GM21737 (cell line): ENCODE measurements at regions not wholly inside any gene's neighbourhood (a gene's known extent, or its start where the extent isn't known, plus 50 kb on each side); places are given as distances from the start of the nearest gene placed in this dataset.

Source experiments
- ATAC-seq: cut with Tn5 transposase; IDR thresholded peaks from one replicate; pipeline ENCODE4 v1.9.1; 2021; ENCODE audit warnings: mild to moderate bottlenecking, moderate library complexity; ENCODE audit not compliant: unreplicated experiment

- no peak for ATAC-seq
These were observed 96.0 kb upstream of the MAP3K4 start for GRCh38 chr6:160895562-160895961.

- no peak for ATAC-seq
These were observed 91.7 kb upstream of the MAP3K4 start for GRCh38 chr6:160899671-160900430.

GRCh38 chr6:160911949-160912348 is 79.6 kb upstream of the MAP3K4 start:
- no peak for ATAC-seq

- ATAC-seq = no peak
These were observed 79.2 kb upstream of the MAP3K4 start for GRCh38 chr6:160912411-160912810.

GRCh38 chr6:160917572-160917971 is 74.0 kb upstream of the MAP3K4 start:
- no peak for ATAC-seq

GRCh38 chr6:160919723-160920440 is 71.7 kb upstream of the MAP3K4 start:
- ATAC-seq = no peak

- ATAC-seq = no peak
These were observed 70.5 kb upstream of the MAP3K4 start for GRCh38 chr6:160921095-160921494.

- ATAC-seq = no peak
These were observed 65.0 kb upstream of the MAP3K4 start for GRCh38 chr6:160926281-160927276.

GRCh38 chr6:160927416-160927815 is 64.2 kb upstream of the MAP3K4 start:
- no peak for ATAC-seq

GRCh38 chr6:160929361-160929760 is 62.2 kb upstream of the MAP3K4 start:
- ATAC-seq = no peak

- no peak for ATAC-seq
These were observed 61.7 kb upstream of the MAP3K4 start for GRCh38 chr6:160929831-160930230.

- peak; percentile 73 for ATAC-seq
These were observed 60.8 kb upstream of the MAP3K4 start for GRCh38 chr6:160930547-160931377.

GRCh38 chr6:160931378-160932310 is 59.9 kb upstream of the MAP3K4 start:
- no peak for ATAC-seq

GRCh38 chr6:160933256-160933655 is 58.3 kb upstream of the MAP3K4 start:
- ATAC-seq = no peak

- no peak for ATAC-seq
These were observed 57.4 kb upstream of the MAP3K4 start for GRCh38 chr6:160934157-160934556.

GRCh38 chr6:160940197-160940596 is 51.4 kb upstream of the MAP3K4 start:
- no peak for ATAC-seq
